ENCODE measurements at regions not wholly inside any gene's neighbourhood (a gene's known extent, or its start where the extent isn't known, plus 50 kb on each side); places are given as distances from the start of the nearest gene placed in this dataset.
"Not testable (repeated sequence)": the region's sequence is repeated elsewhere in the genome, so short reads cannot be mapped to it uniquely, and the experiment has no call there.

DNA sequence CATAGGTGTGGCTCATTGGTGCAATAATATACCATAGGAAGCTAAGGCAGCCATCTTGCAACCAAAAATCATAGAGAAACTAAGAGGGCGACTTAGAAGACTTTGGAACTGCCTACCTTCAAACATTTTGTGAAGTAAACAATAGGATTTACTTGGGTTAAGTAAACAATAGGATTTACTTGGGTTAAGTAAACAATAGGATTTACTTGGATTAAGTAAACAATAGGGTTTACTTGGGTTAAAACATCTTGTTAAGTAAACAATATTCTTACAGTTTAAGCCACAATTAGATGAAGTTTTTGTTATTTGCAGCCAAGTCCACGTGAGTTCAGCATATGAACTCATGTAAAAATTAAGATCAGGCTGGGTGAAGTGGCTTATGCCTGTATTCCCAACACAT is 722.4 kb upstream of the AUTS2 start:
- Histone ChIP-seq H3K27ac (no peak overlapping the region), H3K27me3 (peaks cover 0 to 8% (median 0%) of the 10 kb centered on the region in 3 donors), H3K4me3 (no peak overlapping the region), H3K4me1 (no peaks in the 10 kb centered on the region), H3K9me3 (no peaks in the 10 kb centered on the region), H3K36me3 (no peaks in the 10 kb centered on the region)
- intact Hi-C loops (cut with DNase I; ENCODE audit: low total_unique reads), result no loop called here
- 30 to 54% (median 35%) methylated on average over 2 of the region's 2 CpGs for WGBS, 5 donors
- no peak for DNase-seq
- no peak for TF ChIP-seq POLR2AphosphoS5 (IDR thresholded peaks at IDR 0.05)
- no peak for TF ChIP-seq EP300 (IDR thresholded peaks at IDR 0.05)
- no peak for TF ChIP-seq POLR2A (IDR thresholded peaks at IDR 0.05)
- TF ChIP-seq CTCF (IDR thresholded peaks at IDR 0.05), result no peak

GRCh38 chr7:68887116-68887515 is 711.2 kb upstream of the AUTS2 start:
- H3K36me3 ChIP-seq; DNase-seq; intact Hi-C loops (cut with DNase I; ENCODE audit: low total_unique reads); H3K9me3 ChIP-seq; H3K27ac ChIP-seq; H3K4me3 ChIP-seq; H3K4me1 ChIP-seq; H3K27me3 ChIP-seq: not testable (repeated sequence)
- 96 to 100% (median 98%) methylated on average over 1 of the region's 1 CpG for WGBS, 5 donors

DNA sequence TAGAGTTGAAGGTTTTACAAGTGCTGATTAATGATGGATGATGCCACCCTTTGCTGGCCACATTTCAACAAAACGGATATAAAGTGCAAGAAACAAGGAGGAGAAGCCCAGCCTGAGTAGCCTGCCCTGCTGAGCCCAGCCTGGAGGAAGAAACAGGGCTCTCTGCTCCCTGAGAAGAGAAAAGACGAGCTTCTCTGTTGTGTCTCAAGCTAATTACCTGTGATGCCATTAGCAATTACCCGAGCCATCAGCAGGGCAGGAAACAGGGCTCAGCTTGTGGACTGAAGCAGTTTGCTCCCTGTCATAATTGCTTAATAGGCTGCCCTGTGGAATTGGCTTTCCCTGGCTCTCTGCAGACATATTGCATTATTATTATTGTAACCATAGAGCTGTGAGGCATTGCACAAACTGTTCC is 709.3 kb upstream of the AUTS2 start:
- no peaks in the 10 kb centered on the region for H3K4me1 ChIP-seq
- no peak for TF ChIP-seq POLR2AphosphoS5 (IDR thresholded peaks at IDR 0.05)
- no peak for TF ChIP-seq POLR2A (IDR thresholded peaks at IDR 0.05)
- TF ChIP-seq CTCF (IDR thresholded peaks at IDR 0.05), result no peak
- no peak for TF ChIP-seq EP300 (IDR thresholded peaks at IDR 0.05)
- H3K27me3 ChIP-seq, result no peaks in the 10 kb centered on the region
- peak in 1 of 2 donors; percentile 62 for DNase-seq
- 26 to 52% (median 49%) methylated on average over 3 of the region's 3 CpGs for WGBS, 5 donors
- no peaks in the 10 kb centered on the region for H3K9me3 ChIP-seq
- H3K4me3 ChIP-seq, result no peak overlapping the region
- no peaks in the 10 kb centered on the region for H3K36me3 ChIP-seq
- H3K27ac ChIP-seq, result no peak overlapping the region
- intact Hi-C loops (cut with DNase I; ENCODE audit: low total_unique reads), result no loop called here

GRCh38 chr7:68892236-68892635 is 706.0 kb upstream of the AUTS2 start:
- TF ChIP-seq EP300 (IDR thresholded peaks at IDR 0.05) (no peak), POLR2A (IDR thresholded peaks at IDR 0.05) (no peak), CTCF (IDR thresholded peaks at IDR 0.05) (no peak), POLR2AphosphoS5 (IDR thresholded peaks at IDR 0.05) (no peak)
- no peak overlapping the region for H3K27ac ChIP-seq
- H3K36me3 ChIP-seq, result no peaks in the 10 kb centered on the region
- H3K4me3 ChIP-seq, result no peak overlapping the region
- intact Hi-C loops (cut with DNase I; ENCODE audit: low total_unique reads), result no loop called here
- H3K4me1 ChIP-seq, result no peaks in the 10 kb centered on the region
- DNase-seq, result no peak
- H3K9me3 ChIP-seq, result no peaks in the 10 kb centered on the region
- 78 to 85% (median 81%) methylated on average over 3 of the region's 3 CpGs for WGBS, 5 donors
- no peaks in the 10 kb centered on the region for H3K27me3 ChIP-seq

DNA sequence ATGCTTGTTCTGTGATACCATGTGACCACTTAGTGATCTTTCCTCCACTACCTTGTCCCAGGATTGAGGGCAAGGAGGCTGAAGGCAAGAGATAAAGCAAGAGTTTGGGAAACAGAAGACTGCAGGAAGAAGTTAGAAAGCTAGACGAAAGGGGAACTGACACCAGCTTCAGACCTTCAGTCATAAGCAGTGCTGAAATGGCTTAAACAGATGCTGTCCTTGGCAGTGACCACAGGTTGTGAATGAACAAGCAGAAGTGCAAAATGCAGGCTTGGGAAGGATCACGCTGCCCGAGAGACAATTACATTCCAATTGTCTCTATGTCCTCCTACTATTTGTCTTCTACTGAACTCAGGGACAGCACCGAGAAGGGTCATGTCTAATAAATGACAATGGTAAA is 704.9 kb upstream of the AUTS2 start:
- H3K36me3 ChIP-seq, result no peaks in the 10 kb centered on the region
- 55 to 76% (median 65%) methylated on average over 4 of the region's 4 CpGs for WGBS, 5 donors
- no peak overlapping the region for H3K27ac ChIP-seq
- H3K9me3 ChIP-seq, result no peaks in the 10 kb centered on the region
- peak in 1 of 2 donors; percentile 5 for DNase-seq
- no peaks in the 10 kb centered on the region for H3K27me3 ChIP-seq
- no peak overlapping the region for H3K4me3 ChIP-seq
- no peaks in the 10 kb centered on the region for H3K4me1 ChIP-seq
- intact Hi-C loops (cut with DNase I; ENCODE audit: low total_unique reads), result no loop called here
- TF ChIP-seq POLR2AphosphoS5 (IDR thresholded peaks at IDR 0.05) (no peak), CTCF (IDR thresholded peaks at IDR 0.05) (no peak), POLR2A (IDR thresholded peaks at IDR 0.05) (no peak), EP300 (IDR thresholded peaks at IDR 0.05) (no peak)

DNA sequence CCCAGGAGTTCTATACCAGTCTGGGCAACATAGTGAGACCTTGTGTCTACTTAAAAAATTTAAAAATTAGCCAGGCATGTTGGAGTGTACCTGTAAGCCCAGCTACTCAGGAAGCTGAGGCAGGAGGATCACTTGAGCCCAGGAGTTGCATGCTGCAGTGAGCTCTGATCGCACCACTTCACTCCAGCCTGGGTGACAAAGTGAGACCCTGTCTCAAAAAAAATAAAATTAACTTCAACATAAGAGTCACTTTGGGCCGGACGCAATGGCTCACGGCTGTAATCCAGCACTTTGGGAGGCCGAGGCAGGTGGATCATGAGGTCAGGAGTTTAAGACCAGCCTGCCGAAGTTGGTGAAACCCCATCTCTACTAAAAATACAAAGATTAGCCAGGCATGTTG is 699.1 kb upstream of the AUTS2 start:
- WGBS, 5 donors, result 82 to 93% (median 89%) methylated on average over 6 of the region's 6 CpGs
- H3K9me3 ChIP-seq; intact Hi-C loops (cut with DNase I; ENCODE audit: low total_unique reads); H3K27me3 ChIP-seq; DNase-seq; H3K36me3 ChIP-seq; H3K4me3 ChIP-seq; H3K4me1 ChIP-seq; H3K27ac ChIP-seq: not testable (repeated sequence)
